Prostate gland (tissue), 2 donors: ENCODE measurements at regions not wholly inside any gene's neighbourhood (a gene's known extent, or its start where the extent isn't known, plus 50 kb on each side); places are given as distances from the start of the nearest gene placed in this dataset.

Experiments used
- DNase-seq: peaks from one replicate; pipeline ENCODE4 v3.0.0-alpha.2; 2019; ENCODE audit warnings: low spot score
- H3K27ac ChIP-seq, 2 donors: fragments of 200-600 bp; sonication (generic); 2 replicates each; pipeline ENCODE4 v1.5.1; 2017 to 2019
- H3K27me3 ChIP-seq: fragments of 200-600 bp; sonication (generic); replicated peaks from 2 replicates; pipeline ENCODE4 v1.5.1; 2019; ENCODE audit not compliant: insufficient read depth
- H3K36me3 ChIP-seq, 2 donors: fragments of 200-600 bp; sonication (generic); 1 replicate in 1 of 2; 2 replicates in 1 of 2; pipeline versions ENCODE4 v1.5.1 to v1.8.1; 2017 to 2019
- H3K4me1 ChIP-seq: fragments of 200-600 bp; sonication (generic); replicated peaks from 2 replicates; pipeline ENCODE4 v1.5.1; 2019
- H3K4me3 ChIP-seq, 2 donors: fragments of 200-600 bp; sonication (generic); 2 replicates each; pipeline ENCODE4 v1.5.1; 2017 to 2019
- H3K9me3 ChIP-seq: fragments of 200-600 bp; sonication (generic); 2 replicates; pipeline ENCODE4 v1.5.1; 2017
- CTCF ChIP-seq, 4 experiments: fragments of 200-600 bp in 2 of 4; fragments of 450-650 bp in 2 of 4; sonication (generic) in 2 of 4; IDR thresholded peaks; 1 replicate in 3 of 4; 2 replicates in 1 of 4; pipeline ENCODE4 v1.5.1; 2016 to 2019; ENCODE audit warnings: antibody characterized with exemption in 4 of 4, mild to moderate bottlenecking in 2 of 4, moderate library complexity in 2 of 4
- POLR2A ChIP-seq: fragments of 450-650 bp; IDR thresholded peaks from one replicate; pipeline ENCODE4 v1.6.1; 2016; ENCODE audit warnings: antibody characterized with exemption, mild to moderate bottlenecking
- POLR2AphosphoS5 ChIP-seq: sonication (generic); formaldehyde crosslinking; IDR thresholded peaks from one replicate; pipeline ENCODE4 v1.6.1; 2017; ENCODE audit warnings: antibody characterized with exemption
- WGBS: methylation state at CpG from one replicate; pipeline ENCODE4 v1.1.5; 2018; 5-methylcytosine and 5-hydroxymethylcytosine counted together
- intact Hi-C: fragments of 100-400 bp; cut with DNase I; formaldehyde crosslinking; loops from one replicate; pipeline ENCODE4 v1.14.2; 2022

- whole genome bisulfite sequencing, result 92% methylated on average over 3 of the region's 3 CpGs
- TF ChIP-seq POLR2AphosphoS5 (no peak), POLR2A (no peak), CTCF (IDR thresholded peaks at IDR 0.05) (no peak)
- Histone ChIP-seq H3K36me3 (no peaks in the 10 kb centered on the region), H3K4me3 (no peak overlapping the region), H3K27me3 (no peaks in the 10 kb centered on the region), H3K4me1 (no peaks in the 10 kb centered on the region), H3K27ac (no peak overlapping the region), H3K9me3 (no peaks in the 10 kb centered on the region)
- DNase-seq, result no peak
- intact Hi-C loops, result no loop called here
Observed at GRCh38 chr5:67319935-67320725, 123.5 kb upstream of the CD180 start.

- intact Hi-C loops, result no loop called here
- Histone ChIP-seq H3K9me3 (no peaks in the 10 kb centered on the region), H3K4me3 (no peak overlapping the region), H3K4me1 (no peaks in the 10 kb centered on the region), H3K27me3 (no peaks in the 10 kb centered on the region), H3K36me3 (no peaks in the 10 kb centered on the region), H3K27ac (no peak overlapping the region)
- TF ChIP-seq POLR2AphosphoS5 (no peak), POLR2A (no peak)
- 97% methylated on average over 14 of the region's 15 CpGs for WGBS
- DNase-seq, result no peak
Observed at GRCh38 chr5:67318746-67319145, 122.1 kb upstream of the CD180 start.

GRCh38 chr5:67317603-67318002 is 121.0 kb upstream of the CD180 start:
- no peak for DNase-seq
- Histone ChIP-seq H3K36me3 (no peaks in the 10 kb centered on the region), H3K9me3 (no peaks in the 10 kb centered on the region), H3K27me3 (no peaks in the 10 kb centered on the region), H3K27ac (no peak overlapping the region), H3K4me3 (no peak overlapping the region), H3K4me1 (no peaks in the 10 kb centered on the region)
- intact Hi-C loops, result no loop called here
- TF ChIP-seq POLR2AphosphoS5 (no peak), POLR2A (no peak), CTCF (IDR thresholded peaks at IDR 0.05) (no peak)

GRCh38 chr5:67316695-67317094 is 120.1 kb upstream of the CD180 start:
- Histone ChIP-seq H3K4me3 (no peak overlapping the region), H3K9me3 (no peaks in the 10 kb centered on the region), H3K4me1 (no peaks in the 10 kb centered on the region), H3K27ac (no peak overlapping the region), H3K27me3 (no peaks in the 10 kb centered on the region), H3K36me3 (no peaks in the 10 kb centered on the region)
- 71% methylated on average over 1 of the region's 1 CpG for WGBS
- no peak for TF ChIP-seq POLR2AphosphoS5
- TF ChIP-seq CTCF (IDR thresholded peaks at IDR 0.05), result no peak
- no peak for TF ChIP-seq POLR2A
- no peak for DNase-seq
- intact Hi-C loops, result no loop called here

GRCh38 chr5:67315082-67315989 is 118.7 kb upstream of the CD180 start:
- intact Hi-C loops, result no loop called here
- H3K36me3 ChIP-seq, result no peaks in the 10 kb centered on the region
- TF ChIP-seq CTCF (IDR thresholded peaks at IDR 0.05), result no peak
- no peaks in the 10 kb centered on the region for H3K4me1 ChIP-seq
- no peaks in the 10 kb centered on the region for H3K9me3 ChIP-seq
- no peak overlapping the region for H3K27ac ChIP-seq
- H3K4me3 ChIP-seq, result no peak overlapping the region
- no peak for DNase-seq
- H3K27me3 ChIP-seq, result no peaks in the 10 kb centered on the region
- 64% methylated on average over 7 of the region's 7 CpGs for WGBS
